ENCODE measurements at regions not wholly inside any gene's neighbourhood (a gene's known extent, or its start where the extent isn't known, plus 50 kb on each side); places are given as distances from the start of the nearest gene placed in this dataset.

DNA sequence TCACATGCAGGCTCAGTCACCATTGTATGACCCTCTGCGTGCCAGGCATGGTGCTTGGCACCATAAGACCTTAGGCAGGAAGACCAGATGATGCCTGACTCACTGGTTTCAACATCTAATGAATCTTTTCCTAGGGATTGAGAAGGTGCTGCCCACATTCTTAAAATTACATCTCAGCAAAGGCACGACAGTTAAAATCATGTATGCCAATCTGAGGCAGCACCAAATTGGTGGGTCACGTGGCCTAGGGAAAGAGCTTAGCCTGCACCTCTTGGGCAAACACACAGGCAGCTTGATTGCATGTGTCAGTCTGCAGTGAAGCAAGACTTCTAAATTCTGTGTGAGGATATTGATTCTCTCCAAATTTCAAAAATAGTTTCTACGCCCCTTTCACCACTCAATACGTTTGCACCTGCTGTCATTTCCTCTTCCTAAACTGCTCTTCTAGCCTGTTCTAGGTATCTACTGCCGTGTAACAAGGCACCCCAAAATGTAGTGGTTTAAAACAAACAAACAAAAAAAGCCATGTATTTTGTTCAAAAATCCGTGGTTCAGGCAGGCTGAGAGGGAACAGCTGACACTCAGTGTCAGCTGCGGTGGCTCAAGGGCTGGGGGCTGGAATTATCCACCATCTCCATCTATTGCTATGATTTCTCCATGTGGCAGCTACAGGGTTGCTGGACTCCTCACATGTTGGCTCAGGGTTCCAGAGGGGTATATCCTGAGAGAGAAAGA, 160.2 kb upstream of the FGGY start:
- DNase-seq, result no peak

DNA sequence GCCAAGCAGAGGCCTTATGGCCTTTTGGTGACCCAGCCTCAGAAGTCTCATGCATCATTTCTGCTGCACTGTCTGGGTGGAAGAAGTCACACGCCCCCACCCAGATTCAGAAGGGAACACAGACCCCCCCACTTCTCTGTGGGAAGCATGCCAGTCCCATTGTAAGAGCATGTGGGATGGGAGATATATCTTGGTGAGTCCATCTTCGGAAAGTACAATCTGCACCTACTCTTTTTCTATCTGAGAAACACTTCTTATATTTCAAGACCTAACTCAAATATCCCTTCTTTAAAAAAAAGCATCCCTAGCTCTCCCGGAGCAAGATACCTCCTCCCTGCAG, 159.6 kb upstream of the FGGY start:
- no peak for DNase-seq

DNA sequence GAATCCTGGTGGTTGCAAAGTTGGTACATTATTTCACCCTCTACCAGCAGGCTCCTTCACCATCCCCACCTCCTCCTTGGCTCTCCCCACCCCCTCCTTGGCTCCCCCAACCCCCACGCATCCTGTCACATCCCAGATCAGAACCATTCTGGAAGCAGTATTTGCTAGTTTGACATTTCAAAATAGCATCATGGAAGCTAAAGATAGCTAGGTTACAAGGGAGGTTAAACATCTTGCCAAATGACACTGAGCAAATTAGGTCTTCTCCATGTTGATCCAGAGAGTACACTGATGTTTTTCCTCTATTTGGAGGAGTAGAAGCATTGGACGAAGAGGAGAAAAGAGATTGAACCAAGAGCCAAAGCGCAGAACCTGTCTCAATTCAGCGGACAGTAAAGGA, 158.9 kb upstream of the FGGY start:
- DNase-seq, result no peak

- no peak for DNase-seq
Measured at GRCh38 chr1:59138402-59138801, 158.5 kb upstream of the FGGY start.

DNA sequence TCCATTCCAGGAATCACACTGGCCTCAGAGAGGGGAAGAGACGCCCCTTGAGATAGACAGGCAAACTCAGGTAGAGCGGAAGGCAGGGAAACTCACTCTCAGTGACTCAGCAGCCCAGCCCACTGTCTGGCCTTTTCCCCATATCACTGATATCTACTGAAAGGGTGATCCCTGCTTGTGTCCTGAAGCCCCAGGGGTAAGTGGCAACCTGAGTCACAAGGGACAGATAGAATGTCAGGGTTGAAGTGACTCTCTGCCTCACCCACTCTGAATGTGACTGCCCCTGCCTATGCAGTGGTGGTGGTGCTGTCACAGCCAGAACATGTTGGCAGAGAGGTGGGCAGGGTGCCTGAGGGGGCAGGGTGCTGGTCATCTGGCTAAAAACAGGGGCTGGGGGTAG, 157.5 kb upstream of the FGGY start:
- DNase-seq, result no peak

- DNase-seq, result no peak
Measured at GRCh38 chr1:59141267-59141863, 155.5 kb upstream of the FGGY start.

GRCh38 chr1:59142311-59143132, 154.4 kb upstream of the FGGY start:
- no peak for DNase-seq

DNA sequence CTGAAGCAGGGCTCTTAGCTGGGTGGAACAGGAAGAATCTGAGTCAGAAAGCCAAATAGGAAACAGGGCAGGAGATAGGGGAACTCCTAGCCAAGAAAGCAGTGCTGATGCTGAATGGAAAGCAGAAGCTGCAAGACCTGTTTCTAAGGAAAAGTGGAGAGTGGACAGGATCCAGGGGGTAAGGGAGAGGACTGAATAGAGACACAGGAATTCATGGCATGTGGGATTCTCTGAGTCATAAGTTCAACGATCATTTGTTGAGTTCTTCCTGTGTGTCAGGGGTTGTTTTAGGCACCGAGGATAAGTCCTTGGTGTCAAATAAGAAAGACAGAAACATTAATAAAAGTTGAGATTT, 153.8 kb upstream of the FGGY start:
- DNase-seq, result no peak

DNA sequence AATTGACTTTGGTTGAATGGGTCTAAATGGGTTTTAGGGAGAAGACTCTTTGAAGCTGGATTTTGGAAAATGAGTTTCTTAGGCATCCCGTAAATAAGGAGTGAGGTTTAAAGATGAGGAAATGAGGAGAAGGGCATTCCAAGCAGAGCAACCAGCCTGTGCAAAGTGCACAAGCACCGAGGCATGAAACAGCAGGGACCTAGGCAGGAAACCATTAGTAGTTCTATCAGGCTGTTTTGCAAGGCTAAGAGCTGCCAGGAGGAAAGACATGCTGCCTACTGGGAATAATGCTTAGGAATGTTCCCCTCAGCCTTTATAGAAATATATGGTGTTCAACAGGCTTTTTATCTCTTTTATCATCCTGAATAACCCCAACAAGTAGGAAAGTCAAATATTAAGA, 153.1 kb upstream of the FGGY start:
- no peak for DNase-seq

- no peak for DNase-seq
Measured at GRCh38 chr1:59144959-59145358, 151.9 kb upstream of the FGGY start.

DNA sequence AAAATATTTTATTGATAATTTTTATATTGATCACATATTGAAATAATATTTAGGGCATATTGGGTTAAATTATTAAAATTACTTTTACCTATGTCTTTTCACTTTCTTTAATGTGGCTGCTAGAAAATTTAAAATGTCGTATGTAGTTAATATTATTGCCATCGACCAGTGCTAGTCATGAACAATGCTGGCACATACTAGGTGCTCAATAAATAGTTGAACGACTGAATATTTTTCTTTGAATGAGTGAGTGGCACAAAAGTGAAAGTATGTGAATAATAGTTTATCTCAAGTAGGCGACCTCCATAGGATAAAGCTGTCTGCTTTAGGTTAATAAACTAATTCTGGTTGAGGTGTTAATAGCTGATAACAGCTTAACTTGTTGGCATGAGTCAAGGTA, 150.8 kb upstream of the FGGY start:
- DNase-seq, result no peak

DNA sequence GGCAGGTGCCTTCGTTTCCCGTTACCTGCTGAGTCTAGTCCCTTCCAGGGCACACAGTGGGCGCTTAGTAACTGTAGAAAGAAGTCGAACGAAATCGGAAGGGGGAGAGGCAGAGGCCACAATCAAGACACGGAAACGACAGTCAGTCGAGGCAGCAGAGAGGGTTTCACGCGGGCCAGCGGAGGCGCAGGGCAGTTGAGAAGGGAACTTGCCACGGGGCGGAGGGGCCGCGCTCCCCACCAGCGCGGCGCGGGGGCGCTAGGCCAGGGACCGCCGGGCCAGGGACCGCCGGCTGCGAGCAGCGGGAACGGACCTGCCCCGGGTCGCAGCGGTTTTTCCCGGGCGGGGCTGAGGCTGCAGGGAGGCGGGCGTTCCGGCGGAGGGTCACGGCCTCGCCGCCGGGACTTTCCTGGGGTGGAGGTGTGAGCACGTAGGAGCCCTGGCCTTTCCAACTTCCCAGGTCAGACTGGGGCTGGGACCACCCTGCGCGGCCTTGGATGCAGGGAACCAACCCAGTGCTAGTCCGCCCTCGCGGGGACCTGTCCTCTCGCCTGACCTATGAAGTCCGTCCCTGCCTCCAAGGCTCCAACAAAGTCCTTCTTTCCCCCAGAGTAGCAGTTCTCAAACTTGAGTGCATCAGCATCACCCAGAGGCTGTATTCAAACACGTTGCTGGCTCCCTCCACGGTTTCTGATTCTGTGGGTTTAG, 150.1 kb upstream of the FGGY start:
- peak; percentile 46 for DNase-seq

- DNase-seq, result no peak
Measured at GRCh38 chr1:59149435-59149834, 147.5 kb upstream of the FGGY start.

- DNase-seq, result peak; percentile 54
Measured at GRCh38 chr1:59150577-59151386, 146.1 kb upstream of the FGGY start.

- no peak for DNase-seq
Measured at GRCh38 chr1:59151387-59151761, 145.5 kb upstream of the FGGY start.

DNA sequence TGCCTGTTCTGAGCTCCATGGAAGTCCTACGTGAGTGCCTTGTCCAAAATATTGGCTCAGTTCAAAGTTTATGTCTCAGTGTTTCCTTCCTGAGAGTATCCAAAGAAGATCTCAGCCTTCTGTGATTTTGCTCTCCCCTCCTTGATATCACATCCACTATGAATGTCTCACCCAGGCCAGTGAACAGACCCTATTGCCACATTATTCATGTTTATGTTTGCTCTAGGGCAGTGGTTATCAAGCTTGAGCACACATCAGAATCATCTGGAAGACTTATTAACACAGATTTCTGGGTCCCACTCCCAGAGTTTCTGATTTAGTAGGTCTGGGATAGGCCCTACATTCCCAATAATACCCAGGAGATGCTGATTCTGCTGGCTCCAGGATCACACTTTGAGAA, 145.0 kb upstream of the FGGY start:
- no peak for DNase-seq

GRCh38 chr1:59152511-59152910, 144.4 kb upstream of the FGGY start:
- no peak for DNase-seq

DNA sequence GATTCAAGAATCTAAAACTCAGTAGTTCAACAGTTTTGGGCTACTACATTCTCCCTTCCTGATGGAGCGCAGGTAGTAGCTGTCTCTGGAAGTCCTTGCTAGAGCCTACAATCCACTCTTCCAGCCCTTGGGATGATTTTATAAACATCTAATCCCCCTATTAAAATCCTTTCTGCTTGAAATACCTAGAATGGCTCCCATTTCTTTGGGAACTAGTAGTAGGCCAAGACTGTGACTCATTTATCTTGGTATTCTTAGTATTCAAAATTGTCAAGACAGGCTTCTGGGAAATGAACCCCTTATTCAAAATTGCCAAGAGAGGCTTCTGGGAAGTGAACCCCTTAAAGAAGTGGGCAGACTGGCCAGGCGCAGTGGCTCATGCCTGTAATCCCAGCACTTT, 142.5 kb upstream of the FGGY start:
- DNase-seq, result no peak

DNA sequence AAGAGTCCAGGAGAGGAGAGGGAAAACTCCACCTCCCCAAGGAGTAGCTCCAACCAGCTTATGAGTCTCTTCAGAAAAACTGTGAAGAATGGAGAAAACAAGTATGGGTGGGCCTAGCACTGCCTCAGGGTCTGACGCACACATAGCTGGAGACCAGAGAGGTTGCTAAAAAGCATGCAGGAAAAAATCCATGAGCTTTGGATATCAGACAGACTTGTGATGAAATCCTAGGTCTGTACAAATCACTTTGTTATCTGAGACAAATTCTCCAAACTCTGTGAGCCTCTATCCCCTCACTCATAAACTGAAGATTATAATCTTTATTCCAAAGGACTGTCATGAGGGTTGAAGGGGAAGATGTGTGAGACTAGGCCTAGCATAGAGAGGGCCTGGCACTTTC, 141.5 kb upstream of the FGGY start:
- no peak for DNase-seq

DNA sequence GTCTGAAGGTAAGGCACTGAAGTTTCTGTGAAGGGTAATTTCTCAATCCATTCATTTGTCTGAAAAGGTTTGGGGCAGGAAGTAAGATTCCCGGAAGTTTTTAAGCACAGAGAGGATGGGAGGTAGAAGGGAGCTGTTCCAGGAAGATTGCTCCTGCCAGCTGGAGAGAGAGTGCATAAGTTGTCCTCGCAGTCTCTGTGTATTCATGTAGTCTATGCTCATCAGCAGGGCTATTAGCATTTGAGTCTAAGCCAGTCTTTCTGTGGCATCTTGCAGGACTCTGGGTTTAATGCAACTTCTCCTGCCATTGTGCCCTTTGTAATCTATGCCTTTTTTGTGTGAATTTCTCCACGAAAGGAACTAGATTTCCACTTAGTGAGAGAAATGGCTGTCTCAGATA, 140.8 kb upstream of the FGGY start:
- DNase-seq, result no peak

- DNase-seq, result no peak
Measured at GRCh38 chr1:59156526-59157199, 140.2 kb upstream of the FGGY start.

DNA sequence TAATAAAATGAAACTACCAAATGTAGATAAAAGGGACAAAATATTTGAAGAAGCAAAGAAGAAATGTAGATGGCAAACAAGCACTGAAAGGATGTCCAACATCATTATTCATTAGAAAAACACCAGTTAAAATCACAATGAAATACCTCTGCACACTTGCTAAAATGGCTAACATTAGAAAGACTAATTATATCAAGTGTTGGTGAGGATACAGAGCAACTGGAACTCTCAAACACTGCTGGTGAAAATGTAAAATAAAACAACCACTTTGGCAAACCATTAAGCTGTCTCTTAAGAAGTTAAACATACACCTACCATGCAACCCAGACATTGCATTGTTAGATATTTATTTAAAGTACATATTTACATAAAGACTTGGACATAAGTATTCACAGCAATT, 138.6 kb upstream of the FGGY start:
- DNase-seq, result no peak

All from activated CD4-positive, alpha-beta T cell treated with anti-CD3 and anti-CD28 coated beads, Interleukin-2, amount 50 U/mL, for 16 hours (primary cell).